Stomach (tissue), 8 donors: ENCODE measurements at regions not wholly inside any gene's neighbourhood (a gene's known extent, or its start where the extent isn't known, plus 50 kb on each side); places are given as distances from the start of the nearest gene placed in this dataset.
"Not testable (repeated sequence)": the region's sequence is repeated elsewhere in the genome, so short reads cannot be mapped to it uniquely, and the experiment has no call there.

ENCODE experiments used
- DNase-seq, 2 donors: peaks; one replicate each; pipeline versions ENCODE4 v3.0.0 to v3.0.0-alpha.2; 2013 to 2019
- H3K27ac ChIP-seq, 5 donors: fragments of 200-600 bp in 4 of 5; sonication (generic) in 4 of 5; one replicate each; pipeline ENCODE4 v1.5.1; 2013 to 2019; ENCODE audit warnings: mild to moderate bottlenecking in 1 of 5, moderate library complexity in 1 of 5
- H3K27me3 ChIP-seq, 3 donors: fragments of 200-600 bp; sonication (generic); one replicate each; pipeline ENCODE4 v1.5.1; 2017 to 2019; ENCODE audit warnings: mixed run types in 1 of 3
- H3K36me3 ChIP-seq, 4 donors: fragments of 200-600 bp; sonication (generic); 1 replicate in 3 of 4; 2 replicates in 1 of 4; pipeline ENCODE4 v1.5.1; 2016 to 2019
- H3K4me1 ChIP-seq, 4 donors: fragments of 200-600 bp; sonication (generic); one replicate each; pipeline ENCODE4 v1.5.1; 2016 to 2019
- H3K4me3 ChIP-seq, 4 donors: fragments of 200-600 bp; sonication (generic) in 3 of 4; one replicate each; pipeline ENCODE4 v1.5.1; 2016 to 2019; ENCODE audit warnings: mild to moderate bottlenecking in 1 of 4
- H3K9me3 ChIP-seq, 4 donors: fragments of 200-600 bp; sonication (generic); one replicate each; pipeline ENCODE4 v1.5.1; 2016 to 2019
- CTCF ChIP-seq, 7 experiments: fragments of 450-650 bp in 4 of 7; fragments of 200-600 bp in 3 of 7; sonication (generic) in 3 of 7; IDR thresholded peaks; one replicate each; pipeline ENCODE4 v1.5.1; 2016 to 2019; ENCODE audit warnings: antibody characterized with exemption in 7 of 7, control low read depth in 2 of 7, mild to moderate bottlenecking in 1 of 7
- EP300 ChIP-seq: sonication (generic); formaldehyde crosslinking; IDR thresholded peaks from one replicate; pipeline ENCODE4 v1.6.1; 2017; ENCODE audit warnings: antibody characterized with exemption
- POLR2A ChIP-seq, 4 donors: fragments of 450-650 bp; IDR thresholded peaks; one replicate each; pipeline ENCODE4 v1.6.1; 2016; ENCODE audit warnings: antibody characterized with exemption in 4 of 4, control low read depth in 2 of 4, mild to moderate bottlenecking in 1 of 4, moderate library complexity in 1 of 4
- POLR2AphosphoS5 ChIP-seq, 3 donors: sonication (generic); formaldehyde crosslinking; IDR thresholded peaks; one replicate each; pipeline ENCODE4 v1.6.1; 2016; ENCODE audit warnings: antibody characterized with exemption in 3 of 3
- WGBS, 5 donors: extraction: QIAGEN DNeasy Blood & Tissue Kit in 3 of 5; methylation state at CpG; one replicate each; pipeline versions ENCODE4 v1.1.5 to v1.1.7; 2013 to 2018; 5-methylcytosine and 5-hydroxymethylcytosine counted together
- intact Hi-C: fragments of 100-400 bp; cut with DNase I; formaldehyde crosslinking; loops from one replicate; pipeline ENCODE4 v1.15.1; 2023; ENCODE audit warnings: low total_unique reads
- donor health status: healthy with polysubstance abuse.
- donor health status: Bipolar disorder and iron deficiency.
- donor health status: healthy.

GRCh38 chr3:194871864-194872668 is 186.4 kb downstream of the FAM43A start:
- H3K9me3 ChIP-seq, result no peaks in the 10 kb centered on the region
- 56 to 71% (median 66%) methylated on average over 14 of the region's 14 CpGs for WGBS, 5 donors
- intact Hi-C loops, result no loop called here
- no peak overlapping the region for H3K4me3 ChIP-seq
- H3K36me3 ChIP-seq, result no peaks in the 10 kb centered on the region
- TF ChIP-seq POLR2A (IDR thresholded peaks at IDR 0.05) (no peak), EP300 (no peak)
- H3K4me1 ChIP-seq, result peaks cover 25 to 45% (median 34%) of the 10 kb centered on the region in 4 donors
- no peaks in the 10 kb centered on the region for H3K27me3 ChIP-seq
- DNase-seq, result peak in 1 of 2 donors; percentile 52
- H3K27ac ChIP-seq, result peak overlapping the region; percentile 51 to 80 (median 65)

GRCh38 chr3:194872669-194872977 is 186.9 kb downstream of the FAM43A start:
- TF ChIP-seq POLR2A (IDR thresholded peaks at IDR 0.05) (no peak), CTCF (IDR thresholded peaks at IDR 0.05) (no peak), POLR2AphosphoS5 (IDR thresholded peaks at IDR 0.05) (no peak), EP300 (no peak)
- no peaks in the 10 kb centered on the region for H3K27me3 ChIP-seq
- intact Hi-C loops, result no loop called here
- H3K36me3 ChIP-seq, result no peaks in the 10 kb centered on the region
- no peaks in the 10 kb centered on the region for H3K9me3 ChIP-seq
- H3K4me1 ChIP-seq, result peaks cover 28 to 45% (median 33%) of the 10 kb centered on the region in 4 donors
- no peak overlapping the region for H3K4me3 ChIP-seq
- 29 to 41% (median 35%) methylated on average over 2 of the region's 2 CpGs for WGBS, 5 donors
- DNase-seq, result no peak
- H3K27ac ChIP-seq, result peak overlapping the region in 3 of 5 donors; percentile 65 to 80 (median 70)

GRCh38 chr3:194873474-194873873 is 187.8 kb downstream of the FAM43A start:
- 89 to 92% (median 90%) methylated on average over 10 of the region's 10 CpGs for WGBS, 5 donors
- H3K4me1 ChIP-seq, result peaks cover 30 to 47% (median 33%) of the 10 kb centered on the region in 4 donors
- H3K36me3 ChIP-seq, H3K27me3 ChIP-seq, H3K4me3 ChIP-seq, H3K9me3 ChIP-seq, DNase-seq, intact Hi-C loops: not testable (repeated sequence)
- H3K27ac ChIP-seq, result peak overlapping the region in 1 of 5 donors; percentile 80

DNA sequence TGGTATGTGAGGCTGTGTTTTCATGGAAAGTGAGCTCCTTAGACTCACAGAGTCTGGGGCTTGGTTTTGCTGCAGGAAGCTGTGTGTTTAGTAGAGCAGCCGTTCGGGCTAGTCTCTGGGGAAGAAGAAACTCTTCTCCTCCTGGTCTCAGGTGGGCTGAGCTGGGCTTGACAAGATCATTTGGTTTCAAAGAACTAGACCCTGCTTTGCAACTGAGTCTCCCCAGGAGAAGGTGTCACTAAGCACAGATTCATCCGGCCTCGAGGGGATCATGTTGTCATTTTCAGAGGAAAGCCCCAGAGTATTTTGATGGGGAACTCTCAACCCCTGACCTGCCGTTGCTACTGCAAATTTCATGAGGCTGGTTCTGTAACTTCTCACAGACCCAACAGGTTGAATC is 188.5 kb downstream of the FAM43A start:
- Histone ChIP-seq H3K4me1 (peaks cover 35 to 55% (median 39%) of the 10 kb centered on the region in 4 donors), H3K9me3 (no peaks in the 10 kb centered on the region), H3K27ac (no peak overlapping the region), H3K27me3 (no peaks in the 10 kb centered on the region), H3K4me3 (no peak overlapping the region), H3K36me3 (no peaks in the 10 kb centered on the region)
- 74 to 97% (median 92%) methylated on average over 5 of the region's 5 CpGs for WGBS, 5 donors
- TF ChIP-seq POLR2AphosphoS5 (IDR thresholded peaks at IDR 0.05) (no peak), EP300 (no peak), POLR2A (IDR thresholded peaks at IDR 0.05) (no peak), CTCF (IDR thresholded peaks at IDR 0.05) (no peak)
- no peak for DNase-seq
- intact Hi-C loops, result no loop called here

GRCh38 chr3:194874783-194875182 is 189.1 kb downstream of the FAM43A start:
- H3K9me3 ChIP-seq, result no peaks in the 10 kb centered on the region
- H3K4me1 ChIP-seq, result peaks cover 41 to 61% (median 45%) of the 10 kb centered on the region in 4 donors

More at GRCh38 chr3:194874783-194875182, 189.1 kb downstream of the FAM43A start:
- Histone ChIP-seq H3K27ac (no peak overlapping the region), H3K36me3 (no peaks in the 10 kb centered on the region), H3K4me3 (no peak overlapping the region), H3K27me3 (no peaks in the 10 kb centered on the region)
- intact Hi-C loops, result no loop called here
- no peak for DNase-seq
- TF ChIP-seq POLR2AphosphoS5 (IDR thresholded peaks at IDR 0.05) (no peak), CTCF (IDR thresholded peaks at IDR 0.05) (no peak), EP300 (no peak), POLR2A (IDR thresholded peaks at IDR 0.05) (no peak)
- WGBS, 5 donors, result 87 to 97% (median 94%) methylated on average over 9 of the region's 9 CpGs
